ENCODE measurements at regions not wholly inside any gene's neighbourhood (a gene's known extent, or its start where the extent isn't known, plus 50 kb on each side); places are given as distances from the start of the nearest gene placed in this dataset.

GRCh38 chr22:34696557-34696956 lies 369.4 kb upstream of the ISX start:
- H3K4me3 ChIP-seq (ENCODE audit: low read depth, low read length), result no peak overlapping the region
- in situ Hi-C loops (cut with HindIII; ENCODE audit: low sequenced_read_pairs), result no loop called here
- no peak for TF ChIP-seq CTCF (IDR thresholded peaks at IDR 0.05; ENCODE audit: low read depth, low read length)
- DNase-seq (ENCODE audit: low read depth, low spot score), result no peak

GRCh38 chr22:34702279-34702678 lies 363.7 kb upstream of the ISX start:
- TF ChIP-seq CTCF (IDR thresholded peaks at IDR 0.05; ENCODE audit: low read depth, low read length), result no peak
- DNase-seq (ENCODE audit: low read depth, low spot score), result no peak
- in situ Hi-C loops (cut with HindIII; ENCODE audit: low sequenced_read_pairs), result no loop called here
- H3K4me3 ChIP-seq (ENCODE audit: low read depth, low read length), result no peak overlapping the region

DNA sequence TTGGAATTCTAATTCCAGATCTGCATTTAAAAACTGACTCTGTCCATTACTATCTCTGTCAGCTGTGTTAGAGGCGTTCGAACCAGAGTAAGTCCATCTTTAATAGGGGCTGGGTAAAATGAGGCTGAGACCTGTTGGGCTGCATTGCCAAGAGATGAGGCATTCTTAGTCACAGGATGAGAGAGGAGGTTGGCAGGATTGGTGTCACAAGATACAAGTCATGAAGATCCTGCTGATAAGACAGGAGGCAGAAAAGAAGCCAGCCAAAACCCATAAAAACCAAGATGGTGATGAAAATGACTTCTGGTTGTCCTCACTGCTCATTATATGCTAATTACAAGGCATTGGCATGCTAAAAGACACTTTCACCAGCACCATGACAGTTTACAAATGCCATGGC lies 356.3 kb upstream of the ISX start:
- TF ChIP-seq CTCF (IDR thresholded peaks at IDR 0.05; ENCODE audit: low read depth, low read length), result no peak
- in situ Hi-C loops (cut with HindIII; ENCODE audit: low sequenced_read_pairs), result no loop called here
- DNase-seq (ENCODE audit: low read depth, low spot score), result no peak
- no peak overlapping the region for H3K4me3 ChIP-seq (ENCODE audit: low read depth, low read length)

- H3K4me3 ChIP-seq (ENCODE audit: low read depth, low read length), result no peak overlapping the region
- no peak for TF ChIP-seq CTCF (IDR thresholded peaks at IDR 0.05; ENCODE audit: low read depth, low read length)
- DNase-seq (ENCODE audit: low read depth, low spot score), result no peak
- in situ Hi-C loops (cut with HindIII; ENCODE audit: low sequenced_read_pairs), result no loop called here
These were observed 343.1 kb upstream of the ISX start for GRCh38 chr22:34722901-34723300.

DNA sequence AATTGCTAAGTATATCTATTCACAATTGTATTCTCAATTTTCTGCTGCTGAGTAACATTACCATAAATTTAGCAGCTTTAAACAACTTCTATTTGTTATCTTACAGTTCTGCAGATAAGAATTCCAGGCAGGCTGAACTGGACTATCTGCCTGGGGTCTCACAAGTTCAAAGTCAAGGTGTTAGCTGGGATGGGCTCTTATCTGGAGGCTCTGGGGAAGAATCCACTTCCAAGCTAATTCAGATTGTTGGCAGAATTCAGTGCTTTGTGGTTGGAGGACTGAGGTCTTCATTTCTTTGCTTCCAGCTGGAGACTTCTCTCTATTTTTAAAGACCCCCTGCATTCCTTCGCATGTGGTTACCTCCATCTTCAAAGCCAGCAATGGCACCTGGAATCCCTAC lies 329.9 kb upstream of the ISX start:
- H3K4me3 ChIP-seq (ENCODE audit: low read depth, low read length), result no peak overlapping the region
- DNase-seq (ENCODE audit: low read depth, low spot score), result no peak
- no peak for TF ChIP-seq CTCF (IDR thresholded peaks at IDR 0.05; ENCODE audit: low read depth, low read length)
- in situ Hi-C loops (cut with HindIII; ENCODE audit: low sequenced_read_pairs), result no loop called here

GRCh38 chr22:34738661-34739400 lies 327.1 kb upstream of the ISX start:
- no peak for DNase-seq (ENCODE audit: low read depth, low spot score)
- in situ Hi-C loops (cut with HindIII; ENCODE audit: low sequenced_read_pairs), result no loop called here
- TF ChIP-seq CTCF (IDR thresholded peaks at IDR 0.05; ENCODE audit: low read depth, low read length), result no peak
- H3K4me3 ChIP-seq (ENCODE audit: low read depth, low read length), result no peak overlapping the region
